Panc1 (cell line): ENCODE measurements at regions not wholly inside any gene's neighbourhood (a gene's known extent, or its start where the extent isn't known, plus 50 kb on each side); places are given as distances from the start of the nearest gene placed in this dataset.

Experiments
- ATAC-seq: fragments of 200-7000 bp; cut with Tn5 transposase; 2 replicates; pipeline ENCODE4 v1.9.1; 2020; ENCODE audit warnings: mild to moderate bottlenecking, moderate library complexity
- BruUV-seq: library from RNA; stranded (reverse); fragments of 400-500 nt; replicated peaks from 2 replicates; lab custom pipeline; 2021; lab: Mats Ljungman, UMichigan
- CTCF ChIA-PET: fragments of 300-600 bp; sonication (Branson Sonifier 250); formaldehyde crosslinking; loops from one replicate; lab custom pipeline; 2022; ENCODE audit warnings: antibody characterized with exemption; lab: Charles Lee
- POLR2A ChIA-PET: fragments of 300-600 bp; sonication (Branson Sonifier 250); formaldehyde crosslinking; loops from one replicate; lab custom pipeline; 2022; ENCODE audit warnings: antibody characterized with exemption; lab: Charles Lee
- DNase-seq: peaks from one replicate; pipeline ENCODE4 v3.0.0-alpha.2; 2010; ENCODE audit warnings: low read depth, low spot score
- H3K27ac ChIP-seq: 2 replicates; pipeline ENCODE4 v1.5.1; 2011; ENCODE audit warnings: mild to moderate bottlenecking, low read length, inconsistent platforms
- H3K27me3 ChIP-seq: fragments of 200-500 bp; sonication (Bioruptor generic); 2 replicates; pipeline ENCODE4 v1.6.0; 2014; ENCODE audit warnings: low read length, inconsistent platforms; ENCODE audit not compliant: control insufficient read depth, insufficient read depth
- H3K36me3 ChIP-seq: fragments of 200-500 bp; sonication (Bioruptor generic); 2 replicates; pipeline ENCODE4 v1.5.1; 2014; ENCODE audit warnings: inconsistent platforms, mild to moderate bottlenecking, low read length, moderate library complexity; ENCODE audit not compliant: control insufficient read depth, insufficient read depth
- H3K4me1 ChIP-seq: 2 replicates; pipeline ENCODE4 v1.5.1; 2011; ENCODE audit warnings: inconsistent platforms, mild to moderate bottlenecking, low read length, moderate library complexity; ENCODE audit not compliant: control insufficient read depth, insufficient read depth
- H3K4me3 ChIP-seq, 2 experiments: 2 replicates each; pipeline ENCODE4 v1.5.1; 2011 to 2012; ENCODE audit warnings: low read depth in 2 of 2, low read length in 2 of 2, mild to moderate bottlenecking in 2 of 2, inconsistent platforms in 1 of 2, moderate library complexity in 1 of 2
- H3K9me3 ChIP-seq: fragments of 200-500 bp; sonication (Bioruptor generic); 2 replicates; pipeline ENCODE4 v1.5.1; 2014; ENCODE audit warnings: low read depth, mild to moderate bottlenecking, inconsistent platforms, low read length, moderate library complexity; ENCODE audit not compliant: control insufficient read depth, insufficient read depth
- POLR2AphosphoS5 ChIP-seq: IDR thresholded peaks from 2 replicates; pipeline ENCODE4 v1.6.1; 2012; ENCODE audit warnings: mild to moderate bottlenecking, low read depth, low read length, moderate library complexity
- SIN3A ChIP-seq: IDR thresholded peaks from 2 replicates; pipeline ENCODE4 v1.6.1; 2012; ENCODE audit warnings: low read depth, mild to moderate bottlenecking, low read length, moderate library complexity, borderline replicate concordance; ENCODE audit not compliant: insufficient read depth
- TCF7L2 ChIP-seq: IDR thresholded peaks from 2 replicates; pipeline ENCODE4 v1.6.1; 2011; ENCODE audit warnings: mild to moderate bottlenecking, low read depth, low read length, inconsistent platforms
- in situ Hi-C: cut with HindIII; loops from 2 replicates; pipeline ENCODE4 v1.10.0; 2016; ENCODE audit warnings: low sequenced_read_pairs, low pct_unique_long_range_greater_than_20kb
- intact Hi-C: fragments of 100-400 bp; cut with micrococcal nuclease; formaldehyde crosslinking; loops from one replicate; pipeline ENCODE4 v1.10.0; 2022; ENCODE audit not compliant: unreplicated experiment
- TF ChIP-seq, protein P1 (sequence below), 2 experiments: IDR thresholded peaks; 2 replicates each; pipeline ENCODE4 v1.6.1; 2011 to 2012; ENCODE audit warnings: low read depth in 2 of 2, control low read depth in 1 of 2, low read length in 1 of 2, mild to moderate bottlenecking in 1 of 2, moderate library complexity in 1 of 2; ENCODE audit not compliant: insufficient read depth in 1 of 2
- TF ChIP-seq, protein P2 (sequence below): fragments of 450-650 bp; IDR thresholded peaks from 2 replicates; pipeline ENCODE4 v1.5.1; 2017; ENCODE audit warnings: mild to moderate bottlenecking

- BruUV-seq, result no TSS peak
- no peak overlapping the region for H3K4me3 ChIP-seq
- POLR2A ChIA-PET, result no interaction called here
- DNase-seq (no peak), ATAC-seq (no peak)
- H3K27ac ChIP-seq, result no peak overlapping the region
- CTCF ChIA-PET, result no interaction called here
- intact Hi-C loops, result no loop called here
- no peaks in the 10 kb centered on the region for H3K9me3 ChIP-seq
- in situ Hi-C loops, result no loop called here
- no peak for TF ChIP-seq POLR2AphosphoS5
- no peaks in the 10 kb centered on the region for H3K36me3 ChIP-seq
- H3K27me3 ChIP-seq, result no peaks in the 10 kb centered on the region
- no peaks in the 10 kb centered on the region for H3K4me1 ChIP-seq
Measured at GRCh38 chr1:56225964-56226815, 353.2 kb downstream of the PLPP3 start.

DNA sequence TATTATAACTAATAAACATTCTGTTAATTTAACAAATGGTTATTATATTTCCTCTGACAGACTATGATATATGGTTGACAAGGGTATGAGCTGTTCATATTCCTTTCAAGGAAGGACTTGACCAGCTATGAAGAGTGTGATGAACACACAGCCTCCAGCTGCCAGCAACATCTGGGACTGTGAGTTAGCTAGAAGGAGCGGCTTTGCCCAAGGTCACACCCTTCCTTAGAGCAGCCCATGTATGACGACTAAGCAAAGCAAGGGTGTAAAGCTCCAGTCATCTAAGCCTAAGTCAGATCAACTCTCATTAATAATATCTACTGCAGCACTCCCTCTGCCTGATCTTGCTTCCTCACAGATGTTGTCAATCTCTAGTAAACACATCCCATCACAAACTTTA lies 355.4 kb downstream of the PLPP3 start:
- H3K27me3 ChIP-seq, result no peaks in the 10 kb centered on the region
- H3K27ac ChIP-seq, result no peak overlapping the region
- CTCF ChIA-PET, result no interaction called here
- no peaks in the 10 kb centered on the region for H3K36me3 ChIP-seq
- H3K9me3 ChIP-seq, result no peaks in the 10 kb centered on the region
- DNase-seq (no peak), ATAC-seq (no peak)
- in situ Hi-C loops (no loop called here), intact Hi-C loops (no loop called here)
- no peak overlapping the region for H3K4me3 ChIP-seq
- TF ChIP-seq, protein P1, sequence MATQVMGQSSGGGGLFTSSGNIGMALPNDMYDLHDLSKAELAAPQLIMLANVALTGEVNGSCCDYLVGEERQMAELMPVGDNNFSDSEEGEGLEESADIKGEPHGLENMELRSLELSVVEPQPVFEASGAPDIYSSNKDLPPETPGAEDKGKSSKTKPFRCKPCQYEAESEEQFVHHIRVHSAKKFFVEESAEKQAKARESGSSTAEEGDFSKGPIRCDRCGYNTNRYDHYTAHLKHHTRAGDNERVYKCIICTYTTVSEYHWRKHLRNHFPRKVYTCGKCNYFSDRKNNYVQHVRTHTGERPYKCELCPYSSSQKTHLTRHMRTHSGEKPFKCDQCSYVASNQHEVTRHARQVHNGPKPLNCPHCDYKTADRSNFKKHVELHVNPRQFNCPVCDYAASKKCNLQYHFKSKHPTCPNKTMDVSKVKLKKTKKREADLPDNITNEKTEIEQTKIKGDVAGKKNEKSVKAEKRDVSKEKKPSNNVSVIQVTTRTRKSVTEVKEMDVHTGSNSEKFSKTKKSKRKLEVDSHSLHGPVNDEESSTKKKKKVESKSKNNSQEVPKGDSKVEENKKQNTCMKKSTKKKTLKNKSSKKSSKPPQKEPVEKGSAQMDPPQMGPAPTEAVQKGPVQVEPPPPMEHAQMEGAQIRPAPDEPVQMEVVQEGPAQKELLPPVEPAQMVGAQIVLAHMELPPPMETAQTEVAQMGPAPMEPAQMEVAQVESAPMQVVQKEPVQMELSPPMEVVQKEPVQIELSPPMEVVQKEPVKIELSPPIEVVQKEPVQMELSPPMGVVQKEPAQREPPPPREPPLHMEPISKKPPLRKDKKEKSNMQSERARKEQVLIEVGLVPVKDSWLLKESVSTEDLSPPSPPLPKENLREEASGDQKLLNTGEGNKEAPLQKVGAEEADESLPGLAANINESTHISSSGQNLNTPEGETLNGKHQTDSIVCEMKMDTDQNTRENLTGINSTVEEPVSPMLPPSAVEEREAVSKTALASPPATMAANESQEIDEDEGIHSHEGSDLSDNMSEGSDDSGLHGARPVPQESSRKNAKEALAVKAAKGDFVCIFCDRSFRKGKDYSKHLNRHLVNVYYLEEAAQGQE (IDR thresholded peaks at IDR 0.05; ENCODE audit: insufficient read depth in 1 of 2, low read depth in 2 of 2, low read length in 1 of 2), result no peak
- no peak for TF ChIP-seq SIN3A
- TF ChIP-seq POLR2AphosphoS5, result no peak
- no peak for TF ChIP-seq TCF7L2
- TF ChIP-seq, protein P2, sequence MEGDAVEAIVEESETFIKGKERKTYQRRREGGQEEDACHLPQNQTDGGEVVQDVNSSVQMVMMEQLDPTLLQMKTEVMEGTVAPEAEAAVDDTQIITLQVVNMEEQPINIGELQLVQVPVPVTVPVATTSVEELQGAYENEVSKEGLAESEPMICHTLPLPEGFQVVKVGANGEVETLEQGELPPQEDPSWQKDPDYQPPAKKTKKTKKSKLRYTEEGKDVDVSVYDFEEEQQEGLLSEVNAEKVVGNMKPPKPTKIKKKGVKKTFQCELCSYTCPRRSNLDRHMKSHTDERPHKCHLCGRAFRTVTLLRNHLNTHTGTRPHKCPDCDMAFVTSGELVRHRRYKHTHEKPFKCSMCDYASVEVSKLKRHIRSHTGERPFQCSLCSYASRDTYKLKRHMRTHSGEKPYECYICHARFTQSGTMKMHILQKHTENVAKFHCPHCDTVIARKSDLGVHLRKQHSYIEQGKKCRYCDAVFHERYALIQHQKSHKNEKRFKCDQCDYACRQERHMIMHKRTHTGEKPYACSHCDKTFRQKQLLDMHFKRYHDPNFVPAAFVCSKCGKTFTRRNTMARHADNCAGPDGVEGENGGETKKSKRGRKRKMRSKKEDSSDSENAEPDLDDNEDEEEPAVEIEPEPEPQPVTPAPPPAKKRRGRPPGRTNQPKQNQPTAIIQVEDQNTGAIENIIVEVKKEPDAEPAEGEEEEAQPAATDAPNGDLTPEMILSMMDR, result no peak
- no peaks in the 10 kb centered on the region for H3K4me1 ChIP-seq
- POLR2A ChIA-PET, result no interaction called here
- BruUV-seq, result no TSS peak

GRCh38 chr1:56222914-56223540 lies 356.3 kb downstream of the PLPP3 start:
- POLR2A ChIA-PET, result no interaction called here
- Histone ChIP-seq H3K4me3 (no peak overlapping the region), H3K36me3 (no peaks in the 10 kb centered on the region), H3K27me3 (no peaks in the 10 kb centered on the region), H3K27ac (no peak overlapping the region), H3K4me1 (no peaks in the 10 kb centered on the region), H3K9me3 (no peaks in the 10 kb centered on the region)
- intact Hi-C loops (no loop called here), in situ Hi-C loops (no loop called here)
- CTCF ChIA-PET, result no interaction called here
- ATAC-seq (no peak), DNase-seq (no peak)
- TF ChIP-seq, protein P2, result no peak
- TF ChIP-seq POLR2AphosphoS5 (no peak), TCF7L2 (no peak), SIN3A (no peak)
- TF ChIP-seq, protein P1 (IDR thresholded peaks at IDR 0.05; ENCODE audit: insufficient read depth in 1 of 2, low read depth in 2 of 2, low read length in 1 of 2), result no peak
- BruUV-seq, result no TSS peak
